Middle frontal gyrus (tissue), 1 donor: ENCODE measurements at regions not wholly inside any gene's neighbourhood (a gene's known extent, or its start where the extent isn't known, plus 50 kb on each side); places are given as distances from the start of the nearest gene placed in this dataset.

ENCODE experiments used
- DNase-seq: peaks from one replicate; pipeline ENCODE4 v3.0.0-alpha.2; 2015; ENCODE audit warnings: low spot score; ENCODE audit errors: extremely low spot score

DNA sequence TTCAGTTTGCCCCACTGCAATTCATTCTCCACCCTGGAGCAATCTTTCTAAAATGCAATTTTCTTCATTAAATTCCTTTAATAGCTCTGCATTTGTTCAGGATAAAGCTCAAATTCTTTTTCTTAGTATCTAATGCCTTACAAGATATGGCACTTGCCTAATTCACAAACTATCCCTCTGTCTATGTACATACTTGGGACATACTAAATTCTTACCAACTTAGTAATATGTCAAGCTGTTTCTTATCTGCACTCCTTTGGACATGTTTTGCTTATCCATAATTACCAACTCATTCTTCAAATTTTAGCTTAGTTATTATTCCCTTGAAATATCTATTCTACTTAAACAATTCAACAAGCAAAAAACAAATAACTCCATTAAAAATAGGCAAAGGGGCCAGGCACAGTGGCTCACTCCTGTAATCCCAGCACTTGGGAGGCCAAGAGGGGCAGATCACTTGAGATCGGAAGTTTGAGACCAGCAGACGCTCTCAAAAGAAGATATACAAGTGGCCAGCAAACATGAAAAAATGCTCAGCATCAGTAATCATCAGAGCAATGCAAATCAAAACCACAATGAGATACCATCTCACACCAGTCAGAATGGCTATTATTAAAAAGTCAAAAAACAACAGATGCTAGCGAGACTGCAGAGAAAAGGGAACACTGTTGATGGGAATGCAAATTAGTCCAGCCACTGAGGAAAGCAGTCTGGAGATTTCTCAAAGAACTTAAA is 96.9 kb downstream of the FAM76B start:
- no peak for DNase-seq

DNA sequence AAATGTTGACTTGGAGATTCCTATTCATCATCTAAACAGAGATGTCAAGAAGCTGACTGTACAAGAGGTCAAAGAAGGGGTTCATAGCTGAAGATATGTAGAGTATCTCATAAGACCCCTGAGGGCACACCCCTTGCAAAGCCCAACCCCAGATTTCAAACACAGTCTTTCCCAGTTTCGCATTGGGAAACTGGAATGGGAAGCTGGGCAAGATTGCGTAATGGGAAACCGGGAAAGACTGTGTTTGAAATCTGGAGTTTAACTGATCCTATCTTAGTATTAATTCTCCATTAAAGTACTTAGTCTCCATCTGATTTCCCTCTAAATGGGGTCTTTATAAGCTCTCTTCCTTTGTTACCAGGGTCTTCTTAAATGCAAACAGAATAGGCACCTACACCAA is 99.5 kb downstream of the FAM76B start:
- no peak for DNase-seq

DNA sequence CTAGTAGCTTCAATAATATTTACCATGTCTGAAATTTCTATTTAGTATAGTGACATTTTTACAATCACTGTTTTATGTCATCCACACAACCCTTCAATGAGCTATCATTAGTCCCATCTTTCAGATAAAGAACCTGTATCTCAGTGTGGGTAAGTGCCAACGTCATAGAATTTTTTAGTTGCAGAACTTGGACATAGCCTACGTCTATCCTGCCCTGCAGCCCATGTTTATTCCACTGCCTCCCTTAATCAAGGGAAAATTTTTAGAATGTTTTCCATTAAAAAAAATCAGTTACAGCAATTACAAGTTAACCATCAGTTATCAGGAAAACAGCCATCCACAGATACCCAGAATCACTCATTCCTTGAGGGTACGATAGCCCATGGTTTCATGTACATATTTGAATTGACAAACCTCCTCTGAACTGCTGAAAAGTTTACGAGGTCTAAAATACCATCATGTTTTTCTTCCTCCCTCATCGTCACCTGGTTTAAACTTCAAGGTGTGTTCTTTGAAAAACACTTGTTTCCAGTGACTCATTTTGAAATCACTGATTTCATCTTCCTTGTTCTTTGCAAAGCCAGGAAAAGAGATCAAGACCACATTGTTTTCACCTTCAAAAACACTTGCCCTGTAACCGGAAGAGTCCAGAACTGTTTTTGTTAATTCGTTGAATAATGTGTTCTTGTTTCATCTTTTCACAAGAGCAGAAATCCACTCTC is 100.9 kb downstream of the FAM76B start:
- no peak for DNase-seq

DNA sequence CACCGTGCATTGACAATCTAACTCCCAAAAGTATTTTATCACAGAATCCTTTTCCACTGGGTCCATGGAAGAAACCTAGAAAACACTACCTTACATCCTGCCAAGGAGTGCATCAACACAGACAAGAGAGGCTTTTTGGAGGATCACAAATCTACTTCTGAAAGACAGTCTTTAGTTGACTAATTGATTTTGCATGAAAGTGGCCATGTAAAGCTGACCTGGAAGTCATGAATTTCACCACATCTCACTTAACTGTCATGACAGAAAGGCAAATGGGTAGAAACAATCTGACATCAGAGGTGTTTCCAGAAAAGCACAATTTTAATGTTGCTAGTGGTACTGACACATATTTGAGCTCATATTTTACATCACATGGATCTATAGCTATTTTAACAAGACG is 101.6 kb downstream of the FAM76B start:
- no peak for DNase-seq

DNA sequence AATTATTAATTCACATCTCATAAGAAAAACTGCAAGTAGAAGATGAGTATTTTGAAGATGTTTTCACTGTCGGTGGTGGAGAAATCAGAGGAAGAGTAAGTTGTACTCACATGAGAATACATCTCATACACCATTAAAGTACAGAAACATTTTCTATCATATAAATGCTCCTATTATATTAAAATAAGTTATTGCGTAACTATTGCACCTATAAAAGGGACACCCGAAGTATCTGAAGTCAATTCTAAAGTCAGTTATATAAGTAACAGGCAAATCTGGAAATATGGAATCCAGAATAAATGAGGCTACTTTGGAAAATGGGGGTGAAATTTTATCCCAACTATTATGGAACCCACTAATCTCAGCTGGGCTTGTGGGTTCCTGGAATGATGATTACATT is 103.3 kb downstream of the FAM76B start:
- no peak for DNase-seq

DNA sequence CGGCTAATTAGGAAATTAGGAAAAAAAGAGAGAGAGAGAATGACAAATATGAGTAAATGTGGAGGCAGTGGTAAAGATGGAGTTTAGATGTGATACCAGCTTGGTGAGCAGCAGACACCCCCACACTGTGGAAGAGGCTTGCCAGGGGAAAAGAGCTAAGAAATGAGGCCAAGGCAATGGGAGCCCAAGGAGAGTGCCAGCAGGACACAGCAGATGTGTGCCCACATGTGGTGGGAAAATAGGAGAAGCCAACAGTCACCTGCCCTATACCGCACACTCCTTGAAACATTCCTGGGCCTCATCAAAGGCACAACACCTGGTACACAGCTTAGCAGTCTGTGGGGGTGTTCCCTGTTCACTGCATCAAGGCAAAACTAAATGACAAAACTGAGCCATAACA is 104.9 kb downstream of the FAM76B start:
- no peak for DNase-seq

DNA sequence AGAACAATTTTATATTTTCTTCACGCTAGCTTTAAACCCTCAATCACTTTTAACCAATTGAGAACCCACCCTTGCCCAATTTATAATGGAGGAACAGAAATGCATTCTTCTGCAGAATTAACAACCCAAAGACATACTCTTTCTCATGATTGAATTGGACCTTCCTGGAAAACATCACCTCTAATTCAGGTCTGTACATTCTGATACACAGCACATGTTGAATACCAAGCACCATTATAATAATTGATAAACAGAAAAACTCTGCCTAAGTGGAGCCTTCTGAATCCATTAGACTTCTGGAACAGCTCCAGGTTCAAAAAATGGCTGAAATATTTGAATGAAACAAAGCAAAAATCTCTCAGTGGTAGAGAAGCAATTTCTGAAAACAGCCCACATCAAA is 105.4 kb downstream of the FAM76B start:
- DNase-seq: no peak

DNA sequence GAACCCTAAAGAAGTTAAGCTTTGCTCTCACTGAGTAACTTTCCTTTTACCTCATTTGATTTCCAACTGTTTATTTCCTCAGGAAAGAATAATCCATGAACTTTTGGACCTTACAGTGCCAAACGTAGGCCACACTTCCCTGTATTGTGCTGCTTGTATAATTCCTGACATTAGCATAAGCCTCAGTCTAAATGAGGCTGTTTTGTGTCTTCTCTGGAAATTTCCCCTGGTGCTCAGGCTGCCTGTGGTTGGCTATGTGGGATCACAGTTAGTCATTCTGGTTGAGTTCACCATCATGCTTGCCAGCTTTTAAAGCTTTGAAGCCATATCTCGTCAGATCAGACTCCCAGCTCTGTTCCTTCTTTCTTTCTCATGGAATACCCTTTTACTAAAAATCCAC is 107.0 kb downstream of the FAM76B start:
- DNase-seq: no peak

DNA sequence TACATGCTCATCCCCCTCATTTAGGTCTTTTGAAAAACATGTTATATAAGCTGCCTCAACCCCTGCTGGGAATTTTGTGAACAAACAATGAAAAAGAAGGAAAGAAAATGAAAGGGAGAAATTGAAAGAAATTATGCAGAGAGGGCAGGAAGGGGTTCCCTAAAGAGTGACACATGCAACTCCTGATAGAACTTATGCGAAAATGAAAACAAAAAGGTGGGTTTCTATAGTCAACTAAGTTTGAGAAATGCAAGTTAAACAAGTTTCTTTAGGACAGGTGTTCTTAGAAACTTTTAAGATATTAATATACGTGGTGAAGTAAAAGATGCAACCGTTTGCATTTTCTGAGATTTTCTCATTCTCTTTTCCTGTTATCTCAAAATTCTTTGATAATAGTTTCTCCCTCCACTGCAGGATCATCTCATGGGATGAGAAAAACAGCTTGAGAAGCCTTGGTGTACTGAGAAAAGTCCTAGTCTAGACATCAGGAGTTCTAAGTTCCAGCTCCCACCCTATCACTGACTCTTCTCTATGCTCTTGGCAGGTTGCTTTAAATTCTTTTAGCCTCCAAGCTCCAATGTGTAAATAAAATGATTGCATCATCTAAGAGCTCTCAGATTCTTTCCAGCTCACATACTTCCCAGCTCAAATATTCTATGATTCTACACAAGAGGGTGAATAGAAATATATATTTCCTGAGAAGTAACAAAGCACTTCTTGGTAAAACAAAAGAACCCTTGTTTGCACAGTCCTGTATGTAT is 109.2 kb downstream of the FAM76B start:
- DNase-seq: no peak

DNA sequence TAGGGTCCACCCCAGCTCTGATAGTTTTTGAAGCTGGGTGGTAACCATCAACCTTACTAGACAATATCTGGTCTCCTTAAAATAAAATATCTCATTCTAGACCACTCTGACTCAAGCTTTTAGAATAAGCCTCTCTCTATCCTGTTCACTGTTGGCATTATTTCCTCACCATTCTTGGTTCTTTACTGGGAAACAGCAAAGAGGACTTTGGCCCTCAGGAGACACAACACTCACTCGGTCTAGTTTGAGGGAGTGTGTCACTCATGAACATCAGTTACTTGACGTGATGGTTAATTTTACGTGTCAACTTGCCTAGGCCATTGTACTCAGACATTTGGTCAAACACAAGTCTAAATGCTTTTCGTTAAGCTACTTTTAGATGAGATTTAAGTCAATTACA is 110.6 kb downstream of the FAM76B start:
- DNase-seq: no peak

DNA sequence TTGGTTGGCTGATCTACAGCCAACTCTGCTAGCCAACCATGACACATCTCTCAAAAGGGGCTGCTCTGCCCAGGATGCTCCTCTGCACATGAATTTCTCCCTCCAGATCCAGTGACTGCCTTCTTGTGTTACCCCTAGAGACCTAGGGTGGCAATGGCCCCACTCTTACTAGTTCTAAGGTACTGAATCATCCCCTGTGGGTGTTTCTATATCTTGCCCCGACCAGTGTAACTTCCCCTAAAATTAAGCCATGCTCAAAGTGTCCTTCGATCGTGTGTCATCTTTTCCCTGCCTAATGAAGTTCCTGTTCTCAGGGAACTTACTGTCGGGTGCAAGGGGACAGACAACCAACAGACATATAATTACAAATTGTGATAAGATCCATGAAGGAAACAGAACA is 113.3 kb downstream of the FAM76B start:
- no peak for DNase-seq

DNA sequence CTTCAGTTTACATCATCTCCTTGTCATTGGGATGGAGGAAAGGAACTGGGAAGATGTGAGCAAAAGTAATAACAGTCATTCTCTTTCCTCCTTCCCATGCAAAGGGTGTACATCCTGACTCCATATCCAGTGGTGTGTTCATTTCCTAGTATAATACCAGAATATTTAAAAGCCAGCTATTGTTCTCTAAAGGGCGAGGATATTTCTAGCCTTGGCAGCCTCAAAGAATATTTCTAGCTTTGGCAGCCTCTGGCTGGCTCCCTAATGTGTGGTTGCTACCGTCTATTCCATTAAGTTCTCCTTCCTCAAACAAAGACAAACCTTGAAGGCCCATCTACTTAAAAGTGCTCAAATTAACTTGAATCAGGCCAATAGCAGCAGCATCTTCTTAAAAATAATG is 114.0 kb downstream of the FAM76B start:
- no peak for DNase-seq

DNA sequence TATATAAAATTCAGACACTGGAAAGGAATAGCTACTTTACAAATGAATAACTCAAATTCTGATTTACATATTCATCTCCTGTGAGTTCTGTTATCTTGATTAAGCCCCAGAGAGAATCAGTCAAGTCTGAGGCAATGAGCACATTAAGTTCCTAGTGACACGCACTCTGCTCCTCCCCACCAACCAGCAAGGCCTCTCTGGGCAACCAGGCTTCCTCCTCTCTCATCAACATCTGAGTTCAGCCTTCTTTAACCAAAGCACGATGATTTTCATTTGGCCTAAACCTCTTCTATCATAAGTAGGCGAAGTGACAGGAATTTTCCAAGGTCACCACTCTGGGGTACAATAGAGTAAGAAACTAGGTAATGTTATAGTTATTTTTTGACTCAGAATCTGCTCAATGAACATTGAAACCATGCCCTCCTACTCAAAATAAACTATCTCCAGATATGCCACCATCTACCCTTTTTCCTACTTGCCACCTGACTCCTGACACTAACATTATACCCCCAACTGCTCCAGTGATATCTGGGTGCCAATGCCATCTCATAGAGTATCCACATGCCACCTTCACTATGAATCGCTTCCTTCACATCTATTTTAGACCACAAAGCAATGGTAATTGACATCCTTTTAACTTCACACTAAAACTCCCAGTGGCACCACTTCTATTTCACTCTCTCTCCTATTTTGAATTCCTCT is 114.8 kb downstream of the FAM76B start:
- DNase-seq: no peak

DNA sequence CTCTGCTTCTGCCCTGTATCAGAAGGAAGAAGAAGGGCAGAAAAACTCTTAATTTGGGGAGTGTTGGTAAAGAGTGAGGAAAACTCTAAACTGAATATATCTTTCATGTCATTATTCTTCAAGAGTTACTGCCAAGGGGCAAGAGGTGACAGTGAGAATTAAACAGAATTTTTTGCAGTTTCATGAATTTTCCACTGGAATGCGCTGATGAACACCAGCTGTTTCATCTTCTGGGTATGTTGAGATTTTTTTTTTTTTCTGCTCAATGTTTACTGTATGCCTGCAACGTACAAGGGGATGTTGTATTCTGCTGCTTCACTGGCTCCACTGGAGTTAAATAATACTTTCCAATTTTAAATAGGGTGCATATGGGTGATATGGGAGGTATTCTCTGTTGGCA is 117.8 kb downstream of the FAM76B start:
- no peak for DNase-seq

DNA sequence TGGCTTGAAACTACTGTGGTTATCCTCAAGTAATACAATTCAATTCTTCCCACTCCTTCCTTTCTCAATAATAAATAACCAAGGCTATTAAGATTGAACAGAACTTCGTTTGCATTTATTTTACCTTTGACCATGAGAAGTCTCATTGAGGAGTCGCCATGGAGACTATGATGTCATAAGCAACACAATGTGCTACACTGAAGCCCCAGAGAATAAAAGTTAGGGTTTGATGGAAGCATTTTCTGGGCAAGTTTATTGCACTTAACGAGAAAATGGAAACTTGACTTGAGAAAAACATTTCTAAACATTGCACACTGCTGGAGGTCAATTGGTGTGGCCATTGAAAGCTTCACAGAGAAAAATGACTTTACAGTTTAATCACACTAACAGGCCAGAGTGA is 121.5 kb downstream of the FAM76B start:
- DNase-seq: no peak

DNA sequence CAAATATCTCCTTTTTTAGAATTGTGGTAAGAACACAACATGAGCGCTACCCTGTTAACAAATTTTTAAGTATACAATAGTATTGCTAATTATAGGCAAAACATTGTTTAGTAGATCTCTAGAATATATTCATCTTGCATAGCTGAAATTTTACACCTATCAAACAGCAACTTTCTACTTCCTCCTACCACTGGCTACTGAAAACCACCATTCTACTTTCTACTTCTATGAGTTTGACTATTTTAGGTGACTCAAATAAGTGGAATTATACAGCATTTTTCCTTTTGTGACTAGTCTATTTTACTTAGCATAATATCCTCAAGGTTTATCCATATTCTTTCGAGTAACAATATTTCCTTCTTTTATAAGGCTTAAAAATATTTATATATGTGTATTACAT is 128.4 kb downstream of the FAM76B start:
- DNase-seq: no peak

DNA sequence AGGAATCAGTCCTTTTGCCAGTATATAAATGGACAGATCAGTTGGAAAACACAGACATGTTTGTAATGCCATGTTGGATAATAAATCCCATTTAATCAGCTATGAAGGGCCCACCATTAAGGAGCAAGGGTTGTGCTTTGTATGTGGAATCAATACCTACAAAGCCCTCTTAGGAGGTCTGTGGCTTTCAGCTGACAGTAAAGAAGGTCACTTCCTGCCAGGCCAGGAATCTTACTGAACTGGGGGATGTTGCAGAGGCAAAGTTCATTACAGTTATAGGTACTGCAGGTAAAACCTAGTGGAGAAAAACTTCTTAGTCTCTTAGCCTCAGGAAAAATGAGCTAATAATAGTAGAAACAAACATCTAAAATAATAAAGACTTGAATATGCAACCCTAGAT is 129.5 kb downstream of the FAM76B start:
- DNase-seq: no peak

DNA sequence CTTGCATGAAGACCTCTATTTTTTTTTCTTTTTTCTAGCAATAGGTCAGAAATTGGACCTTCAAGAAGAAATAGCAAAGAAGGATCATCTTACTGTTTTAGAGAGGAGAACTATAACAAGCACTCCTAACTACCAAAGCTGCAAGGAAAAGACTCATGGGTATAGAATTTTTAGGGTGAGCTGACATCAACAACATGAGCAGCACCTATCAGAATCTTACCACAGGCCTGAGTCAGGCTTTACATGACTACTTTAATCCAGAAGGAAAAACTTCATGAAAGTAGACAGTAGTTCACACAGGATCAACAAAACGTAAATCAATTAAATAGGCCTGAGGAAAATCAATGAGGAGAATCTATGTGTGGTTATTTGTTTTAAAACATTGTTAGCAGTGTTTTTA is 130.5 kb downstream of the FAM76B start:
- DNase-seq: no peak

DNA sequence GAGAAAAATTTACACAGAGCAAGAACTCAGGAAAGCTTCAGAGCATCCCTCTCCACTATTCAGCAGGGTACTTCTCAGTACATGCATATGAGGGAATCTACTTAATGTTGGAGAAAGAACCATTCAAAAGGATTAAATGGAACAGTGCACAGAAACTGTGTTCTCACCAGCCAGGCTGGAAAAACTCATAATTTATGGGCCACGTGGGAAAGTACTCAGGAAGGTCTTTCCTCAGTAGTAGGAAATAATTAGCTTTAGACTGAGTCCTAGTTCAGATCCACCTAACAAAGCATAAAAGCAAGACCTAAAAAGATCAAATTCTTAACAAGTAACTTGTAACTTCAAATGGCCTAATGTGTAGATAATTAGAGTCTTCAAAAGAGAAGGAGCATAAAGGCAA is 134.0 kb downstream of the FAM76B start:
- no peak for DNase-seq

DNA sequence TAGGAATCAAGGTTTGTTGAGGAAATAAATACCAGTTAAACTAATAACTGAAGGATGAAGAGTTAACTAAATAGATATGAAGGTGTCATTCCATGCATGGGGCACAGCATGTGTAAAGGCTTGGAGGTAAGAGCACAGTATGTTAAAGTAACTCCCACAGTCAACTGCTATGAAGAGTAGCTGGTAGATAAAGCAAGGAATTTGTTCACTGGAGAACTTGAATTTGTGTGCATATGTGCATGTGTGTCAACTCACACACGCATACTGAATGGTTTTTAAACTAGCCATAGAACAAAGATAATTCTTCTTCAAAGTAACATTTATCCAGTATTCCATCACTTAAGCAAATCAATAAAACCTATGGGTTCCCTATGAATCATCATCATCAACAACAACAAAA is 135.9 kb downstream of the FAM76B start:
- DNase-seq: no peak

DNA sequence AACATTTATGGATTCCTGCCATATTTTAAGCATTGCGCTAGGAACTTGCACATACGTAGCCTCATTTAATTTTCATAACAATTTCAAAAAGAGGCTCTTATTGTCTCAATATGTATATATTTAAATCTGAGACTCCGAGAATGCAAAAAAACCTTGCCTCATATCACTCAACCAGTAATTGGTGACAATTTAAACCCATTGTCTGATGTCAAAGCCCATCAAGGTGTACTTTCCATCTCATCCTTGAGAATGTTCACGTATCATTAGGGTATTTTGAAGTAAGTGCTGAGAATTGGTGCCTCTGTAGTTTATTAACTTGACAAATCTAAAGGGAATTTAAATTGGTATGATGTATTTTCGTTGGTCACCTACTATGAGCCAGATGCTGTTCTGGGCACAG is 136.5 kb downstream of the FAM76B start:
- DNase-seq: no peak

DNA sequence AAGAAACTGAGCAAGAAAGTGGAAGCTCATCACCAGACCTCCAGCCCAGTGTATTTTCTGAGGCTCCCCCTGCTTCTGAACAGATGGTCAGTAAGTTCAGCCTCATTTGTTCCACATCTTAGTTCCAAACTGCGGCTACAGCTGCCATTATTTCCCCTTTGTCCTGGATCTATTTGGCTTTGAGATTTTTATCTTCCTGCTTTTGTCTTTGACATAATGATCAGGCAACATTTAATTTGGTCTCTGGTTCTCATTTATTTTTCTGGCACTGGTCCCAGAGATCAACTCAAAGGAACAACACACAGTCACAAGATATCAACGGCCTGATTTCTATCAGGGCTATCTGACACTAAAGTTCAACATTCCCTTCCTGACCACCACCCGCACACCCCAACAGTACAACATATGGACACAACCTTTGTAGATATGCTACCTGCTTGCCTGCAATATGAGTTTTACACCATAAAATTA is 137.5 kb downstream of the FAM76B start:
- no peak for DNase-seq
